ENCODE measurements at regions not wholly inside any gene's neighbourhood (a gene's known extent, or its start where the extent isn't known, plus 50 kb on each side); places are given as distances from the start of the nearest gene placed in this dataset.

GRCh38 chr11:112792070-112792469 lies 169.2 kb upstream of the NCAM1 start:
- no peak for DNase-seq

GRCh38 chr11:112793416-112793815 lies 167.8 kb upstream of the NCAM1 start:
- no peak for DNase-seq

GRCh38 chr11:112794331-112794846 lies 166.8 kb upstream of the NCAM1 start:
- DNase-seq: no peak

- no peak for DNase-seq
Measured at GRCh38 chr11:112795142-112795815, 165.9 kb upstream of the NCAM1 start.

- no peak for DNase-seq
Measured at GRCh38 chr11:112795911-112796649, 165.1 kb upstream of the NCAM1 start.

GRCh38 chr11:112797092-112797491 lies 164.1 kb upstream of the NCAM1 start:
- DNase-seq: no peak

- no peak for DNase-seq
Measured at GRCh38 chr11:112797648-112798293, 163.4 kb upstream of the NCAM1 start.

- DNase-seq: no peak
Measured at GRCh38 chr11:112801025-112801816, 160.0 kb upstream of the NCAM1 start.

GRCh38 chr11:112801817-112802088 lies 159.5 kb upstream of the NCAM1 start:
- DNase-seq: no peak

- no peak for DNase-seq
Measured at GRCh38 chr11:112805658-112806057, 155.6 kb upstream of the NCAM1 start.

GRCh38 chr11:112806256-112806655 lies 155.0 kb upstream of the NCAM1 start:
- no peak for DNase-seq

- DNase-seq: no peak
Measured at GRCh38 chr11:112806876-112807275, 154.3 kb upstream of the NCAM1 start.

- DNase-seq: no peak
Measured at GRCh38 chr11:112809429-112809828, 151.8 kb upstream of the NCAM1 start.

- no peak for DNase-seq
Measured at GRCh38 chr11:112810951-112811350, 150.3 kb upstream of the NCAM1 start.

GRCh38 chr11:112811783-112812182 lies 149.4 kb upstream of the NCAM1 start:
- DNase-seq: no peak

GRCh38 chr11:112812729-112813128 lies 148.5 kb upstream of the NCAM1 start:
- DNase-seq: no peak

GRCh38 chr11:112814168-112814567 lies 147.1 kb upstream of the NCAM1 start:
- no peak for DNase-seq

GRCh38 chr11:112817376-112817775 lies 143.8 kb upstream of the NCAM1 start:
- DNase-seq: no peak

GRCh38 chr11:112822478-112823274 lies 138.5 kb upstream of the NCAM1 start:
- DNase-seq: no peak

- no peak for DNase-seq
Measured at GRCh38 chr11:112826026-112826425, 135.2 kb upstream of the NCAM1 start.

GRCh38 chr11:112826788-112827187 lies 134.4 kb upstream of the NCAM1 start:
- no peak for DNase-seq

GRCh38 chr11:112828421-112828820 lies 132.8 kb upstream of the NCAM1 start:
- DNase-seq: no peak

Measured in T1000 (cell line).